HepG2 (cell line): ENCODE measurements at regions not wholly inside any gene's neighbourhood (a gene's known extent, or its start where the extent isn't known, plus 50 kb on each side); places are given as distances from the start of the nearest gene placed in this dataset.

Source experiments
- BHLHE40 ChIP-seq: IDR thresholded peaks from 2 replicates; pipeline ENCODE4 v1.6.1; 2011; ENCODE audit warnings: low read length, improper control_type of control experiment
- CEBPG ChIP-seq: IDR thresholded peaks from 2 replicates; pipeline ENCODE4 v1.6.1; 2016
- ERF ChIP-seq: IDR thresholded peaks from 2 replicates; pipeline ENCODE4 v1.6.1; 2018; ENCODE audit warnings: missing biosample characterization, missing genetic modification reagents
- FOXO1 ChIP-seq: sonication (generic); formaldehyde crosslinking; IDR thresholded peaks from 2 replicates; pipeline ENCODE4 v1.4.0; 2020; ENCODE audit warnings: missing genetic modification reagents
- FOXP1 ChIP-seq, 2 experiments: fragments of 450-650 bp in 1 of 2; IDR thresholded peaks; 2 replicates each; pipeline ENCODE4 v1.6.1; 2017 to 2018; ENCODE audit warnings: antibody characterized with exemption in 1 of 2
- KLF6 ChIP-seq: IDR thresholded peaks from 2 replicates; pipeline ENCODE4 v1.8.0; 2016; ENCODE audit warnings: missing biosample characterization, missing genetic modification reagents
- MED1 ChIP-seq: sonication (generic); formaldehyde crosslinking; IDR thresholded peaks from 2 replicates; pipeline ENCODE4 v1.4.0; 2020; ENCODE audit warnings: missing genetic modification reagents
- NAIF1 ChIP-seq: sonication (generic); formaldehyde crosslinking; IDR thresholded peaks from 2 replicates; pipeline ENCODE4 v1.5.0; 2020; ENCODE audit warnings: mild to moderate bottlenecking, missing genetic modification reagents, borderline replicate concordance
- PITX1 ChIP-seq: sonication (generic); formaldehyde crosslinking; IDR thresholded peaks from 2 replicates; pipeline ENCODE4 v1.5.1; 2020; ENCODE audit warnings: mild to moderate bottlenecking, missing genetic modification reagents
- POGZ ChIP-seq: sonication (generic); formaldehyde crosslinking; IDR thresholded peaks from 2 replicates; pipeline ENCODE4 v1.4.0; 2020; ENCODE audit warnings: mild to moderate bottlenecking, missing genetic modification reagents
- RARA ChIP-seq: IDR thresholded peaks from 2 replicates; pipeline ENCODE4 v1.6.1; 2016; ENCODE audit warnings: missing genetic modification reagents, missing compliant biosample characterization
- RXRB ChIP-seq: IDR thresholded peaks from 2 replicates; pipeline ENCODE4 v1.6.1; 2016; ENCODE audit warnings: borderline replicate concordance, missing genetic modification reagents, missing compliant biosample characterization
- SOX6 ChIP-seq, 2 experiments: fragments of 450-650 bp in 1 of 2; sonication (generic) in 1 of 2; formaldehyde crosslinking in 1 of 2; IDR thresholded peaks; 2 replicates each; pipeline versions ENCODE4 v1.4.0 to v1.6.1; 2017 to 2020; ENCODE audit warnings: antibody characterized with exemption in 1 of 2, mild to moderate bottlenecking in 1 of 2, missing genetic modification reagents in 1 of 2
- SP5 ChIP-seq: IDR thresholded peaks from 2 replicates; pipeline ENCODE4 v1.6.1; 2016; ENCODE audit warnings: low read depth, borderline replicate concordance
- YEATS4 ChIP-seq: sonication (generic); formaldehyde crosslinking; IDR thresholded peaks from 2 replicates; pipeline ENCODE4 v1.4.0; 2020; ENCODE audit warnings: missing genetic modification reagents, borderline replicate concordance
- ZNF124 ChIP-seq: sonication (generic); formaldehyde crosslinking; IDR thresholded peaks from 2 replicates; pipeline ENCODE4 v1.4.0; 2020; ENCODE audit warnings: missing genetic modification reagents
- ZNF331 ChIP-seq: sonication (generic); formaldehyde crosslinking; IDR thresholded peaks from 2 replicates; pipeline ENCODE4 v1.4.0; 2020; ENCODE audit warnings: missing genetic modification reagents
- TF ChIP-seq, protein P1 (sequence below): sonication (generic); formaldehyde crosslinking; IDR thresholded peaks from 2 replicates; pipeline ENCODE4 v1.5.0; 2020; ENCODE audit warnings: mild to moderate bottlenecking, missing genetic modification reagents, borderline replicate concordance
- TF ChIP-seq, protein P2 (sequence below): sonication (generic); formaldehyde crosslinking; IDR thresholded peaks from 2 replicates; pipeline ENCODE4 v1.4.0; 2020; ENCODE audit warnings: missing genetic modification reagents
- TF ChIP-seq, protein P3 (sequence below), 2 experiments: sonication (generic) in 1 of 2; formaldehyde crosslinking in 1 of 2; IDR thresholded peaks; 2 replicates each; pipeline versions ENCODE4 v1.4.0 to v1.6.1; 2016 to 2020; ENCODE audit warnings: borderline replicate concordance in 1 of 2, low read depth in 1 of 2, mild to moderate bottlenecking in 1 of 2, missing genetic modification reagents in 1 of 2
- TF ChIP-seq, protein P4 (sequence below): sonication (generic); formaldehyde crosslinking; IDR thresholded peaks from 2 replicates; pipeline ENCODE4 v1.5.1; 2020; ENCODE audit warnings: mild to moderate bottlenecking, moderate library complexity, missing genetic modification reagents

DNA sequence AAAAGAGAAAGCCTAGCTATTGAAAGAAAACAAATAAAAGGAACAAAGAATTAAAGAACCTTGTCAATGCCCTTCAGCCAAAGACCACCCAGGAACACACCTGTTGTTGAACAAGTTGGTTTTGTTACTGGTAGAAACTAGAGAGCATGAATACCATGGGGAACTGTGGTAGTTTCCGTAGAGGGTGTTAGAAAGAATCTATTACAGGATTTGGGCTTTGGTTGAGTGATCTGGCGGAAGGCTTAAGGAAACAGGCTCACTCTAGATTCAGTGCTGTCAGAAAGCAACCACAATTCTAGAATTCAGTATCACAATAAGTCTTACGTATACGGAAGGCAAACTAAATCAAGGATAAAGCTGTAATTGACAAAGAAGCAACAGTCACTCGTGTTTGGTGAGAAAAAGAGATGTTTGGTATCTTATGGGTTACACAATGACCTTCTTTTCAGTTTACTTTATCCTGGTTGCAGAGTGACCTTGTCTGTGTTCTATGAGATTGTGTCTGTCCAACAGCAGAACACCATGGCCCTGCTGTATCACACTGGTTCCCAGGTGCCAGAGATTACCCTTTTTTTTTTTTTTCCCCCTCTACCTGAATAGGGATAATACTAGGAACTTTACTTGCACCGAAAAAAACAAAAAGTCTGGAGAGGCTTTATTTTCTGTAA is 265.9 kb downstream of the SHQ1 start (continued):
- TF ChIP-seq, protein P1, sequence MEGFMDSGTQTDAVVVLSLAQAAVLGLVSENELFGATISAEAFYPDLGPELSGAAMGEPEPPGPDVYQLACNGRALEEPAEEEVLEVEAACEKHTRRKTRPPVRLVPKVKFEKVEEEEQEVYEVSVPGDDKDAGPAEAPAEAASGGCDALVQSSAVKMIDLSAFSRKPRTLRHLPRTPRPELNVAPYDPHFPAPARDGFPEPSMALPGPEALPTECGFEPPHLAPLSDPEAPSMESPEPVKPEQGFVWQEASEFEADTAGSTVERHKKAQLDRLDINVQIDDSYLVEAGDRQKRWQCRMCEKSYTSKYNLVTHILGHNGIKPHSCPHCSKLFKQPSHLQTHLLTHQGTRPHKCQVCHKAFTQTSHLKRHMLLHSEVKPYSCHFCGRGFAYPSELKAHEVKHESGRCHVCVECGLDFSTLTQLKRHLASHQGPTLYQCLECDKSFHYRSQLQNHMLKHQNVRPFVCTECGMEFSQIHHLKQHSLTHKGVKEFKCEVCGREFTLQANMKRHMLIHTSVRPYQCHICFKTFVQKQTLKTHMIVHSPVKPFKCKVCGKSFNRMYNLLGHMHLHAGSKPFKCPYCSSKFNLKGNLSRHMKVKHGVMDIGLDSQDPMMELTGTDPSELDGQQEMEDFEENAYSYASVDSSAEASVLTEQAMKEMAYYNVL, result 0 out of 2 replicates have a peak, but pooled peaks have one; percentile 20
- no peak for TF ChIP-seq SOX6 (IDR thresholded peaks at IDR 0.05)
- TF ChIP-seq SOX6 (CRISPR knock-in tag; IDR thresholded peaks at IDR 0.05), result peak; percentile 86
- peak; percentile 81 for TF ChIP-seq MED1 (CRISPR knock-in tag)
- TF ChIP-seq YEATS4, result peak; percentile 42; the same call in 1 of the 2 replicates
- TF ChIP-seq FOXP1 (IDR thresholded peaks at IDR 0.05), result no peak
- peak; percentile 73 for TF ChIP-seq FOXP1 (CRISPR knock-in tag; IDR thresholded peaks at IDR 0.05)
- peak; percentile 83 for TF ChIP-seq ZNF331 (CRISPR knock-in tag)
- peak; percentile 81 for TF ChIP-seq RXRB
- TF ChIP-seq CEBPG (CRISPR knock-in tag), result peak; percentile 89
- TF ChIP-seq ZNF124, result peak; percentile 63; the same call in 1 of the 2 replicates
- TF ChIP-seq, protein P2, sequence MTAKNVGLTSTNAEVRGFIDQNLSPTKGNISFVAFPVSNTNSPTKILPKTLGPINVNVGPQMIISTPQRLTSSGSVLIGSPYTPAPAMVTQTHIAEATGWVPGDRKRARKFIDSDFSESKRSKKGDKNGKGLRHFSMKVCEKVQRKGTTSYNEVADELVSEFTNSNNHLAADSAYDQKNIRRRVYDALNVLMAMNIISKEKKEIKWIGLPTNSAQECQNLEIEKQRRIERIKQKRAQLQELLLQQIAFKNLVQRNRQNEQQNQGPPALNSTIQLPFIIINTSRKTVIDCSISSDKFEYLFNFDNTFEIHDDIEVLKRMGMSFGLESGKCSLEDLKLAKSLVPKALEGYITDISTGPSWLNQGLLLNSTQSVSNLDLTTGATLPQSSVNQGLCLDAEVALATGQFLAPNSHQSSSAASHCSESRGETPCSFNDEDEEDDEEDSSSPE (CRISPR knock-in tag), result 0 out of 2 replicates have a peak, but pooled peaks have one; percentile 18
- TF ChIP-seq RARA, result peak; percentile 85
- TF ChIP-seq, protein P3, sequence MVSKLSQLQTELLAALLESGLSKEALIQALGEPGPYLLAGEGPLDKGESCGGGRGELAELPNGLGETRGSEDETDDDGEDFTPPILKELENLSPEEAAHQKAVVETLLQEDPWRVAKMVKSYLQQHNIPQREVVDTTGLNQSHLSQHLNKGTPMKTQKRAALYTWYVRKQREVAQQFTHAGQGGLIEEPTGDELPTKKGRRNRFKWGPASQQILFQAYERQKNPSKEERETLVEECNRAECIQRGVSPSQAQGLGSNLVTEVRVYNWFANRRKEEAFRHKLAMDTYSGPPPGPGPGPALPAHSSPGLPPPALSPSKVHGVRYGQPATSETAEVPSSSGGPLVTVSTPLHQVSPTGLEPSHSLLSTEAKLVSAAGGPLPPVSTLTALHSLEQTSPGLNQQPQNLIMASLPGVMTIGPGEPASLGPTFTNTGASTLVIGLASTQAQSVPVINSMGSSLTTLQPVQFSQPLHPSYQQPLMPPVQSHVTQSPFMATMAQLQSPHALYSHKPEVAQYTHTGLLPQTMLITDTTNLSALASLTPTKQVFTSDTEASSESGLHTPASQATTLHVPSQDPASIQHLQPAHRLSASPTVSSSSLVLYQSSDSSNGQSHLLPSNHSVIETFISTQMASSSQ (IDR thresholded peaks at IDR 0.05; ENCODE audit: low read depth), result no peak
- TF ChIP-seq, protein P3 (CRISPR knock-in tag; IDR thresholded peaks at IDR 0.05; ENCODE audit: borderline replicate concordance), result peak; percentile 56; the same call in 1 of the 2 replicates
- 0 out of 2 replicates have a peak, but pooled peaks have one; percentile 30 for TF ChIP-seq NAIF1
- 0 out of 2 replicates have a peak, but pooled peaks have one; percentile 30 for TF ChIP-seq SP5 (CRISPR knock-in tag)
- TF ChIP-seq BHLHE40, result no peak
- TF ChIP-seq, protein P4, sequence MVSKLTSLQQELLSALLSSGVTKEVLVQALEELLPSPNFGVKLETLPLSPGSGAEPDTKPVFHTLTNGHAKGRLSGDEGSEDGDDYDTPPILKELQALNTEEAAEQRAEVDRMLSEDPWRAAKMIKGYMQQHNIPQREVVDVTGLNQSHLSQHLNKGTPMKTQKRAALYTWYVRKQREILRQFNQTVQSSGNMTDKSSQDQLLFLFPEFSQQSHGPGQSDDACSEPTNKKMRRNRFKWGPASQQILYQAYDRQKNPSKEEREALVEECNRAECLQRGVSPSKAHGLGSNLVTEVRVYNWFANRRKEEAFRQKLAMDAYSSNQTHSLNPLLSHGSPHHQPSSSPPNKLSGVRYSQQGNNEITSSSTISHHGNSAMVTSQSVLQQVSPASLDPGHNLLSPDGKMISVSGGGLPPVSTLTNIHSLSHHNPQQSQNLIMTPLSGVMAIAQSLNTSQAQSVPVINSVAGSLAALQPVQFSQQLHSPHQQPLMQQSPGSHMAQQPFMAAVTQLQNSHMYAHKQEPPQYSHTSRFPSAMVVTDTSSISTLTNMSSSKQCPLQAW (CRISPR knock-in tag), result peak; percentile 62; the same call in 1 of the 2 replicates
- peak; percentile 76 for TF ChIP-seq FOXO1
- TF ChIP-seq KLF6 (CRISPR knock-in tag), result no peak
- TF ChIP-seq PITX1 (CRISPR knock-in tag), result peak; percentile 88
- TF ChIP-seq POGZ (CRISPR knock-in tag), result peak; percentile 30; the same call in 1 of the 2 replicates
- peak; percentile 67 for TF ChIP-seq ERF
